Stimulated activated naive CD8-positive, alpha-beta T cell treated with anti-CD3 and anti-CD28 coated beads, Interleukin-15, Interleukin-2, amounts not matched to agents 100 ng/mL and 50 ng/mL, for 24 hours (primary cell): ENCODE measurements at regions not wholly inside any gene's neighbourhood (a gene's known extent, or its start where the extent isn't known, plus 50 kb on each side); places are given as distances from the start of the nearest gene placed in this dataset.
"Not testable (repeated sequence)": the region's sequence is repeated elsewhere in the genome, so short reads cannot be mapped to it uniquely, and the experiment has no call there.

Source experiments
- H3K27ac Mint-ChIP-seq: one replicate; pipeline ENCODE4 v1.8.0; 2021; ENCODE audit warnings: mild to moderate bottlenecking, mixed read lengths
- H3K27me3 Mint-ChIP-seq: one replicate; pipeline ENCODE4 v1.8.0; 2021; ENCODE audit warnings: mixed read lengths
- H3K36me3 Mint-ChIP-seq: one replicate; pipeline ENCODE4 v1.8.0; 2021; ENCODE audit warnings: low read depth, mixed read lengths
- H3K4me1 Mint-ChIP-seq: one replicate; pipeline ENCODE4 v1.8.0; 2021; ENCODE audit warnings: low read depth, mixed read lengths
- H3K4me3 Mint-ChIP-seq: one replicate; pipeline ENCODE4 v1.8.0; 2021; ENCODE audit warnings: mild to moderate bottlenecking, mixed read lengths
- H3K9me3 Mint-ChIP-seq: one replicate; pipeline ENCODE4 v1.8.0; 2021; ENCODE audit warnings: mixed read lengths

DNA sequence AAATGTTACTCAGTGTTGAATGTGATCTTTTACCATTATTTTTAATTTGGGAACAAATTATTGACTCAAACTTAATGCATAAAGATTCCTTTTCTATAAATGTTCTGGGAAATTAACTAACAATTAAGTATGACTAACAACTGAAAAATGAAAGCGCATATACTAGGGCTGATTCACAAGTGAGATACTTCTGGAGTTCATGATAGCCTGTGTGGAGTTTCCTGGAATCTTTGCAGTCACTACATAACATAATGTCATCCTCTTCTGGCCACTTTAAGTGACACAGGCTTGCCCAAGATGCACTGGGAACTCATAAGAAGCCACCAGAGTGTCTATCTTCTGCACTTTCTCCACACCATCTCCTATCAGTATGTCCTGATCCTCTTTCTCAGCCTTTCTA is 450.3 kb upstream of the CDH11 start:
- Mint-ChIP-seq H3K9me3 (peaks cover 15% of the 10 kb centered on the region), H3K27ac (no peak overlapping the region), H3K4me1 (no peaks in the 10 kb centered on the region), H3K4me3 (no peak overlapping the region), H3K36me3 (no peaks in the 10 kb centered on the region), H3K27me3 (no peaks in the 10 kb centered on the region)

GRCh38 chr16:65570261-65570660 is 448.4 kb upstream of the CDH11 start:
- no peak overlapping the region for H3K27ac Mint-ChIP-seq
- H3K4me3 Mint-ChIP-seq = no peak overlapping the region
- H3K27me3 Mint-ChIP-seq = no peaks in the 10 kb centered on the region
- peaks cover 8% of the 10 kb centered on the region for H3K9me3 Mint-ChIP-seq
- no peaks in the 10 kb centered on the region for H3K36me3 Mint-ChIP-seq
- H3K4me1 Mint-ChIP-seq = no peaks in the 10 kb centered on the region

- H3K4me1 Mint-ChIP-seq = no peaks in the 10 kb centered on the region
These were observed 438.0 kb upstream of the CDH11 start for GRCh38 chr16:65559846-65560245.

DNA sequence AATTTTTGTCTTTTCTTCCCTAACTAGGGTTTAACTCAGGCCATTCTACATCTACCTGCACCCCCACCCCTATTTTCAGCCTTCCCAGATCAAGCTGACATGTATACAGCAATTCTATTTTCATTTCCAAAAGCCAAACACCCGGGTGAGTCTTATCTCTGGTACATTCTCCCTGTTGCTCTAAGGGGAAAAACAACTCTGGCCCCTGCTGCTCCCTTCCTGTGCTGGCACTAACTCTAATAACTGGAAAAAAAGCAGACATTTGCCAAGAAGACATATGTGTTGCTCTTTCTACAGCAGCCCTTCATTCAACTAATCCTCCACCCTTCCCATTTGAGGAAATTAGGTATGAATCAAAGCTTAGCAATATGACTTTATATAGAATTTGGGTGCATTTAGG is 427.8 kb upstream of the CDH11 start:
- not testable (repeated sequence) for H3K4me1 Mint-ChIP-seq, H3K36me3 Mint-ChIP-seq, H3K4me3 Mint-ChIP-seq, H3K9me3 Mint-ChIP-seq, H3K27ac Mint-ChIP-seq, H3K27me3 Mint-ChIP-seq

More at GRCh38 chr16:65559846-65560245, 438.0 kb upstream of the CDH11 start:
- no peak overlapping the region for H3K4me3 Mint-ChIP-seq
- H3K36me3 Mint-ChIP-seq = no peaks in the 10 kb centered on the region
- H3K27ac Mint-ChIP-seq = no peak overlapping the region
- peaks cover 9% of the 10 kb centered on the region for H3K9me3 Mint-ChIP-seq
- no peaks in the 10 kb centered on the region for H3K27me3 Mint-ChIP-seq

- no peak overlapping the region for H3K27ac Mint-ChIP-seq
- H3K9me3 Mint-ChIP-seq = peaks cover 6% of the 10 kb centered on the region
- H3K4me1 Mint-ChIP-seq = no peaks in the 10 kb centered on the region
- H3K36me3 Mint-ChIP-seq = no peaks in the 10 kb centered on the region
- no peaks in the 10 kb centered on the region for H3K27me3 Mint-ChIP-seq
- H3K4me3 Mint-ChIP-seq = no peak overlapping the region
These were observed 426.6 kb upstream of the CDH11 start for GRCh38 chr16:65548470-65548869.

DNA sequence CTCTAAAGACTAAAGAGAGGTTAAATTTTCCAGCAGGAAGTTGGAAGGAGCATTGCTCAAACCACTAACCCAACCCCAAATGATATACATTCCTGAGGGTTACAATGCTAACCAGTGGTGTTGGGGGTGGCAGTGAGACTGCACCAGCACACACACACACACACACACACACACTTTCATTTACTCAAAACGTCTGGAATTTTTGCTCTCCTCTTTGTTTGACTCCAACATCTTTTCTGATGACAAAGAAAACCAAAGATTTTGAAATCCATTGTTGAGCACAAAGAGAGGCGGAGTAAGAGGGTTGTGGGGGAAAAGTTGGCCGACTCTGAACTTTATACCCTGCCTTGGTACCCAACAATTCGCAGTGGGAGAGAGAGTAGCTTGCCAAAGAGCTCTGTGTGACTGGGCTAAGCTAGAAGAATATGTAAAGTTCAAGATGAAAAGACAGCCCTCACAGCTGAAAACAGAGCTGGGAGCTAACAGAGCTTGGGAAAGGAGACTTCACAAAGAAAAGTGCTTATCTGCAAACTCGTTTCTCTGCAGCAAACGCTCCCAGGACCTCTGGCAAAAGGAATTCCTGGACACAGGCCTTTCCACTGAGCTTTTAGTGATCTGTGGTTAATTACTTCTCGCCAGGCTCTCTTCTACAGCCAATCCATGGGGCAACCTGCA is 426.0 kb upstream of the CDH11 start:
- Mint-ChIP-seq H3K27ac (no peak overlapping the region), H3K4me3 (no peak overlapping the region), H3K36me3 (no peaks in the 10 kb centered on the region), H3K4me1 (no peaks in the 10 kb centered on the region), H3K9me3 (peaks cover 6% of the 10 kb centered on the region), H3K27me3 (no peaks in the 10 kb centered on the region)

- Mint-ChIP-seq H3K4me3 (no peak overlapping the region), H3K36me3 (no peaks in the 10 kb centered on the region), H3K27ac (no peak overlapping the region)
These were observed 424.5 kb upstream of the CDH11 start for GRCh38 chr16:65546353-65546791.

GRCh38 chr16:65545413-65545956 is 423.6 kb upstream of the CDH11 start:
- H3K36me3 Mint-ChIP-seq = no peaks in the 10 kb centered on the region
- no peak overlapping the region for H3K4me3 Mint-ChIP-seq
- H3K4me1 Mint-ChIP-seq = no peaks in the 10 kb centered on the region
- peaks cover 15% of the 10 kb centered on the region for H3K9me3 Mint-ChIP-seq
- H3K27me3 Mint-ChIP-seq = peaks cover 5% of the 10 kb centered on the region
- H3K27ac Mint-ChIP-seq = no peak overlapping the region

More at GRCh38 chr16:65546353-65546791, 424.5 kb upstream of the CDH11 start:
- Mint-ChIP-seq H3K4me1 (no peaks in the 10 kb centered on the region), H3K9me3 (peaks cover 12% of the 10 kb centered on the region), H3K27me3 (peaks cover 5% of the 10 kb centered on the region)

- Mint-ChIP-seq H3K4me3 (no peak overlapping the region), H3K36me3 (no peaks in the 10 kb centered on the region), H3K4me1 (no peaks in the 10 kb centered on the region), H3K27ac (no peak overlapping the region), H3K27me3 (peaks cover 5% of the 10 kb centered on the region), H3K9me3 (peaks cover 17% of the 10 kb centered on the region)
These were observed 422.2 kb upstream of the CDH11 start for GRCh38 chr16:65543781-65544740.

DNA sequence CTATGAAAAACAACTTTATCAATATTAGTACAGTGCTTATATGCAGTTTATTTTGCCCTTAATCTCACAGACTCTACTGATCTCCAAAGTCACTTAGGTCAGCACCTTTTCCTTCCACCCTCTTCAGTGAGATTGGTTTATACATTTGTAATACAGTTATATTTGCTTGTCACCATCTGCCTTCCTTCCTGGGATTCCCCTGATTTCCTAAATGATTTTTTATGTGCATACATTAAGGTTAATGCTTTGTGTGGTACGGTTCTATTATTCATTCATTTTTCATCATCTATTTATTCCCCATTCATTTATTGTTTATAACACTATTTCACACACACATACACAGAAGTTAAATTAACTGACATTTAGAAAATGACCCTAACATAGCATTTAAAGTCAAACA is 419.8 kb upstream of the CDH11 start:
- peaks cover 5% of the 10 kb centered on the region for H3K27me3 Mint-ChIP-seq
- H3K4me3 Mint-ChIP-seq = no peak overlapping the region
- no peak overlapping the region for H3K27ac Mint-ChIP-seq
- H3K4me1 Mint-ChIP-seq = no peaks in the 10 kb centered on the region
- peaks cover 11% of the 10 kb centered on the region for H3K9me3 Mint-ChIP-seq
- H3K36me3 Mint-ChIP-seq = no peaks in the 10 kb centered on the region

GRCh38 chr16:65540901-65541300 is 419.0 kb upstream of the CDH11 start:
- Mint-ChIP-seq H3K4me3 (no peak overlapping the region), H3K27ac (no peak overlapping the region), H3K27me3 (peaks cover 5% of the 10 kb centered on the region), H3K4me1 (no peaks in the 10 kb centered on the region), H3K9me3 (peaks cover 11% of the 10 kb centered on the region), H3K36me3 (no peaks in the 10 kb centered on the region)

GRCh38 chr16:65538976-65539375 is 417.1 kb upstream of the CDH11 start:
- peaks cover 5% of the 10 kb centered on the region for H3K27me3 Mint-ChIP-seq
- no peak overlapping the region for H3K27ac Mint-ChIP-seq
- H3K4me1 Mint-ChIP-seq = no peaks in the 10 kb centered on the region
- H3K9me3 Mint-ChIP-seq = peaks cover 14% of the 10 kb centered on the region
- H3K36me3 Mint-ChIP-seq = no peaks in the 10 kb centered on the region
- no peak overlapping the region for H3K4me3 Mint-ChIP-seq

DNA sequence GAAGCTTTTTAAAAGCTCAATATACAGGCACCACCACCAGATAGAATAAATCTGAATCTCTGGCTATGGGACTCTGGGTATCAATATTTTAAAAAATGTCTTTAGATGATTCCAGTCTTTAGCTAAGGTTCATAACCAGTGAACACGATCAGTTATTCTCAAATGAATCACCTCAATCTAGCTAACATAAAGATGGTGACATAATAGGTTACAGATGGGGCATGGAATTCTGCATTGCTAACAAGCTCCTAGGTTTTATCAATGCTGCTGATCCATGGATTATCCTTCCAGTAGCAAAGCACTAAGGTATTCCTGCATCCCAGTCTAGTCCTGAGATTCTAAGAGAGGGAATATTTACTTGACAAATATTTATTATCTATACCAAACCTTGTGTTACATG is 415.5 kb upstream of the CDH11 start:
- H3K9me3 Mint-ChIP-seq = peaks cover 15% of the 10 kb centered on the region
- H3K36me3 Mint-ChIP-seq = no peaks in the 10 kb centered on the region
- peaks cover 5% of the 10 kb centered on the region for H3K27me3 Mint-ChIP-seq
- no peak overlapping the region for H3K27ac Mint-ChIP-seq
- H3K4me1 Mint-ChIP-seq = no peaks in the 10 kb centered on the region
- H3K4me3 Mint-ChIP-seq = no peak overlapping the region

DNA sequence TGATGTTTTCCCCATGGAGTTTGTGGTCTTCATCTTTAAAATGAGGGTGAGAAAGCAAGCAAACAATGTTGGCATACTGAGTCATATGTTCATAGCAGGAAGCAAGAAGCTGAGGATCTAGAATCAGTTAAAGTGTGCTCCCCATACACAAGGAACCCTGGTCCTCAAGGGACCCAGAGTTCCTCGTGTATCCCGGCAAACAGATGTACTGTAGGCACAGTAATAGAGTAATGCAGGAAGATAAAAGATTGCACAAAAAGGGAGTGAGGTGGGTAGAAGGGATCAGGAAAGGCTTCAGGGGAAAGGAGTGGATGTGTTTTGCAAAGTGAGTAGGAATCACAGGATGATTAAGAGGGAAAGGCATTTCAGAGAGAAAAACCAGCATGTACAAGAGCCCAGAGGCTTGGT is 412.3 kb upstream of the CDH11 start:
- Mint-ChIP-seq H3K4me1 (no peaks in the 10 kb centered on the region), H3K27ac (no peak overlapping the region), H3K27me3 (no peaks in the 10 kb centered on the region), H3K9me3 (peaks cover 11% of the 10 kb centered on the region), H3K36me3 (no peaks in the 10 kb centered on the region), H3K4me3 (no peak overlapping the region)

- no peak overlapping the region for H3K27ac Mint-ChIP-seq
- peaks cover 11% of the 10 kb centered on the region for H3K9me3 Mint-ChIP-seq
- no peak overlapping the region for H3K4me3 Mint-ChIP-seq
- no peaks in the 10 kb centered on the region for H3K4me1 Mint-ChIP-seq
- no peaks in the 10 kb centered on the region for H3K36me3 Mint-ChIP-seq
- no peaks in the 10 kb centered on the region for H3K27me3 Mint-ChIP-seq
These were observed 411.0 kb upstream of the CDH11 start for GRCh38 chr16:65532846-65533245.
